ENCODE measurements at regions not wholly inside any gene's neighbourhood (a gene's known extent, or its start where the extent isn't known, plus 50 kb on each side); places are given as distances from the start of the nearest gene placed in this dataset.

DNA sequence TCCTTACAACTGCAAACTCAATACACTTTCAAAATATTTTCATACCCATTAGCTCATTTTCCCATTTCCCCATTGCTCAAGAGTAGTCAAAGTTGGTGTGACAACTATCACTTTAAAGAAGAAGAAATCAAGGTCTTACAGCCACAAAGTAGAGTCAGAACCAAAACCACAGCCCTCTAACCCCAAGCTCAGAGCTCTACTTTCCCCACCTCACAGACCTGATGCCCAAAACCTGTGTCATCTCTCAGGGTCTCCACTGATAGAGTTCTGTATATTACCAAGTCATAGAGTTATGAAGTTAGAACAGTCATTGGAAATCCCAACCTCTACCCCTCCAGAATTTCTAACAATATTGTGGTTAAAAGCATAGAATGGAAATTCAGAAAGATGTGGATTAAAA lies 505.8 kb downstream of the RAB28 start:
- DNase-seq = no peak
- Histone ChIP-seq H3K4me1 (no peaks in the 10 kb centered on the region), H3K27me3 (replicated peaks in 1 of 7) (no peaks in the 10 kb centered on the region), H3K4me3 (no peak overlapping the region), H3K27ac (no peak overlapping the region), H3K9me3 (peaks cover 0 to 28% (median 5%) of the 10 kb centered on the region in 8 donors), H3K36me3 (no peaks in the 10 kb centered on the region)
- TF ChIP-seq POLR2AphosphoS5 (IDR thresholded peaks at IDR 0.05) = no peak
- TF ChIP-seq POLR2A (IDR thresholded peaks at IDR 0.05) = no peak
- TF ChIP-seq, protein P1, sequence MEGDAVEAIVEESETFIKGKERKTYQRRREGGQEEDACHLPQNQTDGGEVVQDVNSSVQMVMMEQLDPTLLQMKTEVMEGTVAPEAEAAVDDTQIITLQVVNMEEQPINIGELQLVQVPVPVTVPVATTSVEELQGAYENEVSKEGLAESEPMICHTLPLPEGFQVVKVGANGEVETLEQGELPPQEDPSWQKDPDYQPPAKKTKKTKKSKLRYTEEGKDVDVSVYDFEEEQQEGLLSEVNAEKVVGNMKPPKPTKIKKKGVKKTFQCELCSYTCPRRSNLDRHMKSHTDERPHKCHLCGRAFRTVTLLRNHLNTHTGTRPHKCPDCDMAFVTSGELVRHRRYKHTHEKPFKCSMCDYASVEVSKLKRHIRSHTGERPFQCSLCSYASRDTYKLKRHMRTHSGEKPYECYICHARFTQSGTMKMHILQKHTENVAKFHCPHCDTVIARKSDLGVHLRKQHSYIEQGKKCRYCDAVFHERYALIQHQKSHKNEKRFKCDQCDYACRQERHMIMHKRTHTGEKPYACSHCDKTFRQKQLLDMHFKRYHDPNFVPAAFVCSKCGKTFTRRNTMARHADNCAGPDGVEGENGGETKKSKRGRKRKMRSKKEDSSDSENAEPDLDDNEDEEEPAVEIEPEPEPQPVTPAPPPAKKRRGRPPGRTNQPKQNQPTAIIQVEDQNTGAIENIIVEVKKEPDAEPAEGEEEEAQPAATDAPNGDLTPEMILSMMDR (IDR thresholded peaks at IDR 0.05 in 8 of 11, conservative IDR thresholded peaks at IDR 0.05 in 3 of 11) = no peak
- intact Hi-C loops (cut with DNase I; ENCODE audit: low total_unique reads) = no loop called here

DNA sequence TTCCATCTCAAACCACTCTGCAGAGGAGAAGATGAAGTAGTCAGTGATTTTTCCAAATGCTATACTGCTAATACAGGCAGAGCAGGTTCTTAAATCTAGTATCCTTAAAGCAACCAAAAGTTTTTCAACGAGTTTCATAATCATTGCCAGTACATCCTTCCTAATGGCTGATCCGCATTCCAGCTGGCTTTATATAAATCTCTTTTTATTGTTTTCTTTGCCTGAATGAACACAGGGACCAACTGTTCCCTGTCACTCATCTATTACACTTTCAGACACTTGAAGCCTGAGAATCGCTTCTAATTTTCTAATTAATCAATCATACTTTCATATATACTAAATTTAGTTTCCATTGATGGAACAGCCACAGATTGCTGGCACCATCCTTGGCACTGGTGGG lies 508.6 kb downstream of the RAB28 start:
- H3K36me3 ChIP-seq = no peaks in the 10 kb centered on the region
- TF ChIP-seq, protein P1 (IDR thresholded peaks at IDR 0.05 in 8 of 11, conservative IDR thresholded peaks at IDR 0.05 in 3 of 11) = no peak
- TF ChIP-seq POLR2A (IDR thresholded peaks at IDR 0.05) = no peak
- TF ChIP-seq POLR2AphosphoS5 (IDR thresholded peaks at IDR 0.05) = no peak
- no peaks in the 10 kb centered on the region for H3K27me3 ChIP-seq (replicated peaks in 1 of 7)
- no peak overlapping the region for H3K27ac ChIP-seq
- H3K4me3 ChIP-seq = no peak overlapping the region
- H3K9me3 ChIP-seq = peaks cover 0 to 14% (median 1%) of the 10 kb centered on the region in 8 donors
- DNase-seq = no peak
- intact Hi-C loops (cut with DNase I; ENCODE audit: low total_unique reads) = no loop called here
- 71 to 79% (median 75%) methylated on average over 3 of the region's 3 CpGs for WGBS, 5 donors
- no peaks in the 10 kb centered on the region for H3K4me1 ChIP-seq

DNA sequence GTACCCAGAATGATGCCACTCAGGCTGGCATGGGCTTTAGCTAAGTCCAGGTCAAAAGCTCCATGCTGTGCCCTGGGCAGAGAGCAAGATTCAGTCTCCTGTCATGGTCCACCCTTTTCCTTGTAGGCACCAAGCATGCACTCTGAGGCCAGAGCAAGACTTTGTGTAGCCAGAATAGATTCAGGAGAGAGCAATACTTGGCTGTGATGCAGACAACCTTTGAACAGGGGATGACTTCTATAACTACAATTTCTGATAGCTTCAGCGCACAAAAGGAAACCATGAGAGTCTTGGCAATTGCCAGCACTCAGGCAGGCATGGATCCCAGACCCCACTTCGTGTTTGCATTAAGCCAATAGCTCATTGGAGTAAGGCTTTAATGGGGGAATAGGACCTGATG lies 510.6 kb downstream of the RAB28 start:
- TF ChIP-seq, protein P1 (IDR thresholded peaks at IDR 0.05 in 8 of 11, conservative IDR thresholded peaks at IDR 0.05 in 3 of 11) = no peak
- no peak for TF ChIP-seq POLR2A (IDR thresholded peaks at IDR 0.05)
- no peak for TF ChIP-seq POLR2AphosphoS5 (IDR thresholded peaks at IDR 0.05)
- intact Hi-C loops (cut with DNase I; ENCODE audit: low total_unique reads) = no loop called here
- Histone ChIP-seq H3K9me3 (peaks cover 0 to 7% (median 0%) of the 10 kb centered on the region in 8 donors), H3K27ac (no peak overlapping the region), H3K4me1 (no peaks in the 10 kb centered on the region), H3K27me3 (replicated peaks in 1 of 7) (no peaks in the 10 kb centered on the region), H3K4me3 (no peak overlapping the region), H3K36me3 (no peaks in the 10 kb centered on the region)
- DNase-seq = no peak
- 71 to 85% (median 78%) methylated on average over 2 of the region's 2 CpGs for WGBS, 5 donors

DNA sequence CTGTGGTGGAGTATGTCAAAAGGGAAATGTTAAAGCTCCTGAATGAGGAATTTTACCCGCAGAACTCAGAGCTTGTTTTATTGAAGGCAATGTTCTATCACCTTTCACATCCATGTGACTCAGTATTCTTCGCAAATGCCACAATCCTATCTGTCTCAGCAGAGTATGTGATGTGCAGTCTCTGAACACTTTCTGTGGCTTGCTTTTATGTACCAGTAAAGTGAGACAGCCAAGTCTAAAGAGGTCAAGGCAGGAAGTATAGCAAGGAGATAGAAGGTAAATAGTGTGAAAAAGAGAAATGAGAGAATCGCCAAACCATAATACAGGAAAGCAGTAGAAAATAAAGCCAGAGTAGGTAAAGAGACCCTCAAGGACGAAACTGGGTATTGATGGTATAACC lies 515.8 kb downstream of the RAB28 start:
- H3K4me1 ChIP-seq = no peaks in the 10 kb centered on the region
- no peak for DNase-seq
- H3K4me3 ChIP-seq = no peak overlapping the region
- TF ChIP-seq POLR2A (IDR thresholded peaks at IDR 0.05) = no peak
- no peak for TF ChIP-seq POLR2AphosphoS5 (IDR thresholded peaks at IDR 0.05)
- TF ChIP-seq, protein P1 (IDR thresholded peaks at IDR 0.05 in 8 of 11, conservative IDR thresholded peaks at IDR 0.05 in 3 of 11) = no peak
- H3K27ac ChIP-seq = no peak overlapping the region
- H3K9me3 ChIP-seq = no peaks in the 10 kb centered on the region
- intact Hi-C loops (cut with DNase I; ENCODE audit: low total_unique reads) = no loop called here
- H3K27me3 ChIP-seq (replicated peaks in 1 of 7) = no peaks in the 10 kb centered on the region
- no peaks in the 10 kb centered on the region for H3K36me3 ChIP-seq
- WGBS, 5 donors = 60 to 67% (median 66%) methylated on average over 4 of the region's 4 CpGs
